Upper lobe of right lung (tissue), 1 donor: ENCODE measurements at regions not wholly inside any gene's neighbourhood (a gene's known extent, or its start where the extent isn't known, plus 50 kb on each side); places are given as distances from the start of the nearest gene placed in this dataset.
"Not testable (repeated sequence)": the region's sequence is repeated elsewhere in the genome, so short reads cannot be mapped to it uniquely, and the experiment has no call there.

ENCODE experiments used
- ATAC-seq: fragments of 200-7000 bp; cut with Tn5 transposase; one replicate; pipeline ENCODE4 v1.9.1; 2020; ENCODE audit warnings: mild to moderate bottlenecking, moderate library complexity
- DNase-seq: peaks from one replicate; pipeline ENCODE4 v3.0.0-alpha.2; 2020
- H3K27ac ChIP-seq: fragments of 200-600 bp; one replicate; pipeline ENCODE4 v1.8.0; 2022
- H3K27me3 ChIP-seq: fragments of 200-600 bp; one replicate; pipeline ENCODE4 v1.8.0; 2022; ENCODE audit warnings: mild to moderate bottlenecking
- H3K36me3 ChIP-seq: fragments of 200-600 bp; one replicate; pipeline ENCODE4 v1.8.0; 2022
- H3K4me1 ChIP-seq: fragments of 200-600 bp; one replicate; pipeline ENCODE4 v1.8.0; 2022
- H3K4me3 ChIP-seq: fragments of 200-600 bp; one replicate; pipeline ENCODE4 v1.8.0; 2022; ENCODE audit warnings: mild to moderate bottlenecking
- H3K9me3 ChIP-seq: fragments of 200-600 bp; one replicate; pipeline ENCODE4 v1.8.0; 2022
- intact Hi-C: fragments of 100-400 bp; cut with DNase I; formaldehyde crosslinking; loops from one replicate; pipeline ENCODE4 v1.11.0; 2022
- TF ChIP-seq, protein P1 (sequence below): fragments of 200-600 bp; IDR thresholded peaks from one replicate; pipeline ENCODE4 v1.8.0; 2022; ENCODE audit warnings: antibody characterized with exemption
- donor health status: DM: no; HTN: yes; CAD: no; lungs with severe emphysema.

DNA sequence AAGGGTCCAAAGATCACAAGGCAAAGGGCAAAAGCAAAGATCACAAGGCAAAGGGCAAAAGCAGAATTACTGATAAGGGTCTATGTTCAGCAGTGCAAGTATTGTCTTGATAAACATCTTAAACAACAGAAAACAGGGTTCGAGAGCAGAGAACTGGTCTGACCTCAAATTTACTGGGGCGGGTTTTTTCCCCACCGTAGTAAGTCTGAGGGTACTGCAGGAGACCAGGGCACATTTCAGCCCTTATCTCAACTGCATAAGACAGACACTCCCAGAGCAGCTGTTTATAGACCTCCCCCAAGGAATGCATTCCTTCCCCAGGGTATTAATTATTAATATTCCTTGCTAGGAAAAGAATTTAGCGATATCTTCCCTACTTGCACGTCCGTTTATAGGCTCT is 61.3 kb downstream of the ZNF860 start:
- H3K4me3 ChIP-seq, H3K36me3 ChIP-seq, H3K27ac ChIP-seq, H3K9me3 ChIP-seq, ATAC-seq, intact Hi-C loops, H3K27me3 ChIP-seq, DNase-seq: not testable (repeated sequence)
- H3K4me1 ChIP-seq, result peaks cover 14% of the 10 kb centered on the region

DNA sequence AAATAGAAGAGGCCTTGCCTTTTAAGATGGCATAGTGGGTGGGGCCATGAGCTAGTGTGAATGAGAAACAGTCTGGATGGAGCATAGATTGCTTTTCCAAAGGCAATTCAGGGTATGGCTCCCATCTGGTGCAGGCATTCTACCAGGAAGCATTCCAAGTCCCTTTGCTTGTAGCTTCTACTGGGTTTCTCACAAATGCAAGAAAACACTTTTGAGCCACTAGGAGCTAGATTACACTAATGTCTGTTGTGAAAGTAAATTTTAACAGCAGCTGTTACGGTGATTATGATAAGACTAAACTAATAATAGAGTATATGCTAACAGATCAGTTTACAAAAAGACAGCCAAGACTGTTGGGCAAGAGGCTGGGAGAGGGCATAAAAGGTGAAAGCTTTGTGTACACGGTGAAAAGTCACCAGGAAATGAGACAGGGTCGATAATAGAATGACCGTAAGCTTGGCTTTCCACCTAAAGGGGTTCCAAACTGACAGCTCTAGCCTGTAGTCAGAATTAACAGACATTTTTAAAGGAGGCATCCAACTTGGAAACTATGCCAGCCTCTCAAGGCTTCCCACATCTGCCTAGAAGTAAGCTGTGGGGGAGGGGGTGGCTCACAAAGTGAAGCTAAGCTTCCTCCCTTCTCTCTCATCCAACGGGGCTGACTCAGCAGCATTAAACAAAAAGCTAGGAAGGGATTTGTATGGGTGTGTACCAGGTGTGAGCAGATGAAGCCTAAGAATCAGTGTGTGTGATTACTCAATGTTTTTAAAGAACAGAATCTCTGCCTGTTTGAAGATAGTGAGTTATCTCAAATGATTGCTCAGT is 61.1 kb upstream of the GPD1L start:
- no peaks in the 10 kb centered on the region for H3K27me3 ChIP-seq
- DNase-seq (no peak), ATAC-seq (peak; percentile 70)
- H3K4me3 ChIP-seq, result no peak overlapping the region
- peaks cover 8% of the 10 kb centered on the region for H3K9me3 ChIP-seq
- peak overlapping the region; percentile 53 for H3K27ac ChIP-seq
- peaks cover 14% of the 10 kb centered on the region for H3K4me1 ChIP-seq
- TF ChIP-seq, protein P1, sequence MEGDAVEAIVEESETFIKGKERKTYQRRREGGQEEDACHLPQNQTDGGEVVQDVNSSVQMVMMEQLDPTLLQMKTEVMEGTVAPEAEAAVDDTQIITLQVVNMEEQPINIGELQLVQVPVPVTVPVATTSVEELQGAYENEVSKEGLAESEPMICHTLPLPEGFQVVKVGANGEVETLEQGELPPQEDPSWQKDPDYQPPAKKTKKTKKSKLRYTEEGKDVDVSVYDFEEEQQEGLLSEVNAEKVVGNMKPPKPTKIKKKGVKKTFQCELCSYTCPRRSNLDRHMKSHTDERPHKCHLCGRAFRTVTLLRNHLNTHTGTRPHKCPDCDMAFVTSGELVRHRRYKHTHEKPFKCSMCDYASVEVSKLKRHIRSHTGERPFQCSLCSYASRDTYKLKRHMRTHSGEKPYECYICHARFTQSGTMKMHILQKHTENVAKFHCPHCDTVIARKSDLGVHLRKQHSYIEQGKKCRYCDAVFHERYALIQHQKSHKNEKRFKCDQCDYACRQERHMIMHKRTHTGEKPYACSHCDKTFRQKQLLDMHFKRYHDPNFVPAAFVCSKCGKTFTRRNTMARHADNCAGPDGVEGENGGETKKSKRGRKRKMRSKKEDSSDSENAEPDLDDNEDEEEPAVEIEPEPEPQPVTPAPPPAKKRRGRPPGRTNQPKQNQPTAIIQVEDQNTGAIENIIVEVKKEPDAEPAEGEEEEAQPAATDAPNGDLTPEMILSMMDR, result no peak
- H3K36me3 ChIP-seq, result no peaks in the 10 kb centered on the region
- intact Hi-C loops, result no loop called here

DNA sequence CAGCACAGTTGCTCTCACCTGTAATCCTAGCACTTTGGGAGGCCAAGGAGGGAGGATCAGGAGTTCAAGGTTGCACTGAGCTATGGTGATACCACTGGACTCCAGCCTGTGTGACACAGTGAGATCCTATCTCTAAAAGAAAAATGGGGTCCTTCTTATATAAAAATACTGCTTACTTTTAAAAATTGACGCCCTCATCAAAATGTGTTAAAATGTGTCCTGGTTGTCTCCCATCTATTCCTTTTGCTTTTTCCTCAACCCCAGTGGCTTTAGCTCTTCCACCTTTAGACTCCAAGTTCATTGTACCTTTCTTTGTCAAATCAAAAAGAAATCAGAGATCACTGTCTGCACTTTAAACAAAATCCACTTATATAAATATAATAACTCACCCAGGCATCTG is 60.3 kb upstream of the GPD1L start:
- H3K4me3 ChIP-seq, result no peak overlapping the region
- H3K36me3 ChIP-seq, result no peaks in the 10 kb centered on the region
- TF ChIP-seq, protein P1, result no peak
- H3K27me3 ChIP-seq, result no peaks in the 10 kb centered on the region
- ATAC-seq (no peak), DNase-seq (no peak)
- H3K4me1 ChIP-seq, result peaks cover 14% of the 10 kb centered on the region
- no peak overlapping the region for H3K27ac ChIP-seq
- intact Hi-C loops, result no loop called here
- peaks cover 8% of the 10 kb centered on the region for H3K9me3 ChIP-seq

DNA sequence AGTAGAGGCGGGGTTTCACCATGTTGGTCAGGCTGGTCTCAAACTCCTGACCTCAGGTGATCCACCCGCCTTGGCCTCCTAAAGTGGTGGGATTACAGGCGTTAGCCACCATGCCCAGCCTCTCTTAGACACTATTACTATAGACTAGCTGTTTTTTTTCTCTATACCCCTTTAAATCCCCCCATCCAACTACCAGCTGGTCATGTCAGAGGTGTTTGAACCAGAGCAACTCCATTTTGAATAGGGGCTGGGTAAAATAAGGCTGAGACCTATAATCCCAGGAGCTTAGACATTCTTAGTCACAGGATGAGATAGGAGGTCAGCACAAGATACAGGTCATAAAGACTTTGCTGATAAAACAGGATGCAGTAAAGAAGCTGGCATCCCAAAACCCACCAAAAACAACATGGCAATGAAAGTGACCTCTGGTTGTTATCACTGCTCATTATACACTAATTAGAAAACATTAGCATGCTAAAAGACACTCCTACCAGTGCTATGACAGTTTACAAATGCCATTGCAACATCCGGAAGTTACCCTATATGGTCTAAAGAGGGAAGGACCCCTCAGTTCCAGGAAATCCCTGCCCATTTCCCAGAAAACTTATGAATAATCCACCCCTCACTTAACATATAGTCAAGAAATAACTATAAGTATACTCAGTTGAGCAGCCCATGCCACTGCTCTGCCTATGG is 57.8 kb upstream of the GPD1L start:
- intact Hi-C loops, result no loop called here
- no peak for DNase-seq
- H3K4me1 ChIP-seq, result peaks cover 14% of the 10 kb centered on the region
- TF ChIP-seq, protein P1, result no peak
- H3K27me3 ChIP-seq, result no peaks in the 10 kb centered on the region
- H3K36me3 ChIP-seq, result no peaks in the 10 kb centered on the region
- ATAC-seq, result no peak
- H3K27ac ChIP-seq, result no peak overlapping the region
- H3K9me3 ChIP-seq, result no peaks in the 10 kb centered on the region
- no peak overlapping the region for H3K4me3 ChIP-seq

DNA sequence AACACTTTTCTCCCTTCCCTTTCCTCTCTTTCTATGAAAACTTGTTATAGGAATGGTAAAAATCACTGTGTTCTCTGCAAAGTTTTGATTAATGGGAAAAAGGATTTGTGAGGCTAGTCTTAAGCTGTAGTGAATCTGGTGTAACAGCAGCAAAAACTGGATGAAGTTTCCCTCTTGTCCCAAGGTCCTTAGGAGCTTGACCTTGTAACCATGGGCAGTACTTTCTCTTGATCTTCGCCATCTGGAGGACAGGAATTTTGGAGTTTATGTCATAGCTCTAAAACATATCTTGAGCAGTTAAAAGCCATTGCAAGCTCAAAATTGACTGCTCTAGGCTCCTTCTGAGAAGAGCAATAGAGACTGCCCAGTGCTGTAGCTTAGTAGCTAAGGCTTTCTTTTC is 56.5 kb upstream of the GPD1L start:
- Histone ChIP-seq H3K36me3 (no peaks in the 10 kb centered on the region), H3K27me3 (no peaks in the 10 kb centered on the region), H3K4me3 (no peak overlapping the region), H3K4me1 (peaks cover 8% of the 10 kb centered on the region), H3K9me3 (no peaks in the 10 kb centered on the region), H3K27ac (no peak overlapping the region)
- intact Hi-C loops, result no loop called here
- DNase-seq (no peak), ATAC-seq (no peak)
- TF ChIP-seq, protein P1, result no peak

DNA sequence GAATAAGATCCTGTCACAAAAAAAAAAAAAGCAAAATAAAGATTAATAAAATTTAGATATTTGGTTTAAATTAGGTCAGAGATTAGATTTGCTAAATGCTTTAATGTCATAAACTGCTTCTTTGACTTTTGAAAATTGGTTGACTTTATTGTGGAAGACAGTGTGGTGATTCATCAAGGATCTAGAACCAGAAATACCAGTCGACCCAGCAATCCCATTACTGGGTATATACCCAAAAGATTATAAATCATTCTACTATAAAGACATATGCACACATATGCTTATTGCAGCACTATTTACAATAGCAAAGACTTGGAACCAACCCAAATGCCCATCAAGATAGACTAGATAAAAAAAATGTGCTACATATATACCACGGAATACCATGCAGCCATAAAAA is 54.2 kb upstream of the GPD1L start:
- ATAC-seq, intact Hi-C loops, DNase-seq: not testable (repeated sequence)

DNA sequence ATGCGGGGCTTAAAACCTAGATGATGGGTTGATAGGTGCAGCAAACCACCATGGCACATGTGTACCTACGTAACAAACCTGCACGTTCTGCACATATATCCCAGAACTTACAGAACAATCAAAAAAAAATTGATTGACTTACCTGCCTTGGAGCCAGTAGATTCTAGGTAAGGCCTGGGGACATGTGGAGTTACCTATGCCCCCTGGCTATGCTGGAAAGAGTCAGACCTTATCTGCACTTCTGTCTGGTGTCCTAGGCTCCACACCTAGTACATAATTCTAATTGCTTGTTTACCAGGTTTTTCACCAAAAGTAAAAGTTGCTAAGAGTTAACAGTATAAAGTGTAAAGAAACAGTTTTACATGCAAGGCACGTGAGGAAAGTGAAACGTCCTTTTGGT is 53.6 kb upstream of the GPD1L start:
- H3K4me1 ChIP-seq, intact Hi-C loops, H3K27ac ChIP-seq, ATAC-seq, DNase-seq, H3K9me3 ChIP-seq, H3K27me3 ChIP-seq, H3K4me3 ChIP-seq, H3K36me3 ChIP-seq: not testable (repeated sequence)

More for the DNA sequence above, 54.2 kb upstream of the GPD1L start:
- not testable (repeated sequence) for H3K36me3 ChIP-seq, H3K27ac ChIP-seq, H3K9me3 ChIP-seq, H3K4me3 ChIP-seq, H3K4me1 ChIP-seq, H3K27me3 ChIP-seq
